GM19043 (cell line): ENCODE measurements at regions not wholly inside any gene's neighbourhood (a gene's known extent, or its start where the extent isn't known, plus 50 kb on each side); places are given as distances from the start of the nearest gene placed in this dataset.

Source experiments
- ATAC-seq: cut with Tn5 transposase; IDR thresholded peaks from one replicate; pipeline ENCODE4 v1.9.1; 2021; ENCODE audit warnings: low read depth; ENCODE audit not compliant: unreplicated experiment

- ATAC-seq, result no peak
Measured at GRCh38 chr7:67803789-67804188, 807.2 kb downstream of the TYW1 start.

DNA sequence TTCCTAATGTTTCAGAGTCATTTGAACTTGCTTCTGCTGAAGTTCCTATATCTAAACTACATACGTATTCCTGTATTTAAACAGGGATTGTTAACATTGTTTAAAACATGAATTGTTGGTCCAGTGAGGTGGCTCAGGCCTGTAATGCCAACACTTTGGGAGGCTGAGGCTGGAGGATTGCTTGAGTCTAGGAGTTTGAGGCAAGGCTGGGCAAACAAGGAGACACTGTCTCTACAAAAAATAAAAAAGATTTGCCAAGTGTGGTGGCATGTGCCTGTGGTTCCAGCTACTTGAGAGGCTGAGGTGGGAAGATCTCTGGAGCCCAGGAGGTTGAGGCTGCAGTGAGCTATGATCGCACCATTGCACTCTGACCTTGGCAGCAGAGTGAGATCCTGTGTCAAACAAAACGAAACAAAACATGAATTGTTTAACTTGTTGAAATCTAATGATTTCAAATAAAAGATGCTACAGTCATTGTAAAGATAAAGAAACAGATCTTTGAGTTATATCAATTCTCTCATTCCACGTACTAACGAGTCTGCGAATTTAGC lies 809.4 kb downstream of the TYW1 start:
- ATAC-seq, result no peak

- no peak for ATAC-seq
Measured at GRCh38 chr7:67807826-67808225, 811.2 kb downstream of the TYW1 start.

DNA sequence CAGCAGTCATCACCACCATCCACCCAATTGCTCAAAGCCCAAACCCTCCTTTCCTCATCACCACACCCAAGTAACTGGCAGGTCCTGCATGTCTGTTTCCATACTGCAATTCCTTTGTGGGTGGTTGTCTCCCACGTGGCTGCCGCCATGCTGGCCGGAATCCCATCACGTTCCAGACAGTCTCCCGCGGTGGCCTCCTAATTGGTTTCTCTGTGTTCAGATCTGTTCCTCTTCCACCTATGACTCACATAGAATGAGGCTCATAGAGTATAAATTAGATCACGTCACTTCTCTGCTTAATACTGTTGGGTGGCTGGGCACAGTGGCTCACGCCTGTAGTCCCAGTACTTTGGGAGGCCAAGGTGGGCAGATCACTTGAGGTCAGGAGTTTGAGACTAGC lies 813.0 kb downstream of the TYW1 start:
- ATAC-seq, result no peak

GRCh38 chr7:67813621-67814292 lies 817.1 kb downstream of the TYW1 start:
- ATAC-seq, result no peak

GRCh38 chr7:67817481-67817880 lies 820.8 kb downstream of the TYW1 start:
- ATAC-seq, result no peak

DNA sequence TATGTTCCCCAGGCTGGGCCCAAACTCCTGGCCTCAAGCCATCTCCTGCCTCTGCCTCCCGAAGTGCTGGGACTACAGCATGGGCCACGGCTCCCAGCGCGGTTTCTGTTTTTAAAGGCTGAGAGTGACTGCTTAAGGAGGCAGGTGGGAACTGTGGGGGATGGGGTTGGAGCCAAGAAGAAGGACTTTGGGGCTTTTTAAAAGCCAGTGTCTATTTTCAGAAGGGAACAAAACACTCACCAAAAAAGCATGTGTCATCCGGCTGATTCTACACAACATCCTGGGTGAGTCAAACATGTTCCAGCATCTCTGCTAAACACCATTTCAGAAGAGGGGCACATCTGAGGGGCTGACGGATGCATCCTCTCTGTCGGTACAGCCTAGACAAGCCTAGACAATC lies 824.5 kb downstream of the TYW1 start:
- ATAC-seq, result no peak

GRCh38 chr7:67823345-67823744 lies 826.7 kb downstream of the TYW1 start:
- no peak for ATAC-seq

GRCh38 chr7:67825356-67825755 lies 828.7 kb downstream of the TYW1 start:
- no peak for ATAC-seq

- ATAC-seq, result no peak
Measured at GRCh38 chr7:67841896-67842295, 845.3 kb downstream of the TYW1 start.

- ATAC-seq, result no peak
Measured at GRCh38 chr7:67842571-67842970, 845.9 kb downstream of the TYW1 start.

DNA sequence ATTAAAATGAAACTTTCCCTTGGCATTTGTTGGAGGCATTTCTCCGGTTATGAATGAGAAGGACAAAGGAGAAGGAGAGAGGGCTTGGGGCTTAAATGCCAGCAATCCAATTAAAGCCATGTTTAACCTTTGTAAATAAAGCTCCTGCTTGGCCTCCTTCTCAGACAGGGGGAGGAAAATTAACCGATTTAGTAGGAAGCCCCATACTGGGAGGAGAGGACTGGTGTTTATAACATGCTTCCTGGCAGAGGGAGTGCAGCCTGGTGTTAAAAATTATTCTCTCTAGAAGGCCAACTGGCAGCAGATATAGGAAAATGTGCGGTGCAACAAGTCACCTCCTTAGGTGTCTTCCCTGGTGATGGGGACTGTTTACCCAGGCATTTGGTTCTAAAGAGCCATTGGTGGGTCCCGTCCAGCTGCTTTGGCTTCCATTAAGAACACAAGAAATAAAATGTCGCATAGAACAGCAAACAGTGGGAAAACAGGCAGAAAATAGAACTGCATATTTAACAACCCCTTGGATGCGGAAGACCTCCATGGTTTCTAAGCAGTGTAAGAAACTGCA lies 846.5 kb downstream of the TYW1 start:
- no peak for ATAC-seq

GRCh38 chr7:67843615-67844014 lies 847.0 kb downstream of the TYW1 start:
- no peak for ATAC-seq

DNA sequence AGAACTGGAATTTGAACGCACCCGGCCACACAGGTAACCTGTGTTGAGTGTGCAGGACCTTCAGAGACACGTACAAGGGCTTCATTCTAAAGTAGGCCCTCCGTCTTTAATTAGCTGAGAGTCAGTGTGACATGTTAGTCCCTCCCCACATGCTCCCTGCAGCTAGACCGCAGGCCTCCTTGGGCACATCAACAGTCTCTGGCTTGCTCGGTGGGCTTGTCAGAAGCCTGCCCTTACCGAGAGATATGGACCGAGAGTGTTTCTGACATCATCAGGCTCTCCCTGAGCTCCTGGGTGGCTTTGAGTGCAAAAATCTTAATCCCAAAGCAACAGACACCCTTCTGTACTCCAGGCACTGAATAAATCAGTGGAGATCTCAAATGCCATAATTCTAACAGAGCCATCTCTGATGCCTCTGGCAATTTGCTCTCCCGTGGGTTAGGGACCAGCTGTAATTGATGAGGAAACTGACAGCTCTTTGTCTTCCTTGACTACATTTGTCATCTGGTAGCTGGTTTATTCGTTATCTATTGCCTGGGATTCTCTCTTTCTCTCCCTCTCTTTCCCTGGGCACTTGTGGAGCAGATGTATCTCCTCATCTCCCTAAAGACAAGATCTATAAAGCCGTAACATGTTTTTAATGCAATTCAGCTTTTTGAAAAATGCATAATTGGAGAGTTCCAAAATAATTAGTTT lies 850.6 kb downstream of the TYW1 start:
- no peak for ATAC-seq

GRCh38 chr7:67854221-67855178 lies 857.9 kb downstream of the TYW1 start:
- no peak for ATAC-seq

DNA sequence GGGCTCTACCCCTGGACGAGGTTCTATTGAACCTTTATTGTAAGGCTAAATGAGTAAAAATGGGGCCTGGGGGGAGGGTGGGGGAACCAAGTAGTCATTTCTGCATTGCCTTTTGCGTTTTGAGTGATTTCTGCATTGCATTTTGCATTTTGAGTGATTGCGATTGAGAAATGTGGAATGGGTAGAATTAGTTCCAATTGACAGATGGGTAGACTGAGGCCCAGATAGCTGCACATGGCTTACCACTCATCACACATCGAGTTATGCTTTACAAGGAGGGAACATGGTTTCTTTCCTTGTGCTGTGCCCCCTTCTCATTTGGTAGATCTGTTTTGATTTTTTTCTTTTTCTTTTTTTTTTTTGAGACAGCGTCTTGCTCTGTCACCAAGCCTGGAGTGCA lies 858.7 kb downstream of the TYW1 start:
- no peak for ATAC-seq

DNA sequence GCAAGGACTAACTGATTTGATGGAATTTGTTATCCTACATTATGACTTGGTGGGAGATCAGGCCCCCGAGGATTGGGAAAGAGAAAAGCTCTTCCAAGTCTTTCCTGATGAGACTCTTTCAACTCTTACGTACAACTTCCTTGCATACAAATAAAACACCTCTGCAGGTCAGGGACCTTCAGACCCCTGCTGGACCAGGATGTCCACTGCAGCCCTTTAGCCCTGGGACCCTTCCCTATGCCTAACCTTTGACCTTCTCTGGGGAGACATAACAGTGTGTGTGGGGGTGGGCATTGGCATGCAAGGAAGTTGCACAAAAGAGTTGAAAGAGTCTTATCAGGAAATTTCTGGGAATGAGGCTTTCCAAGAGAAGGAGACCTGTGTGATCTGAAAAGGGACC lies 859.4 kb downstream of the TYW1 start:
- ATAC-seq, result no peak

DNA sequence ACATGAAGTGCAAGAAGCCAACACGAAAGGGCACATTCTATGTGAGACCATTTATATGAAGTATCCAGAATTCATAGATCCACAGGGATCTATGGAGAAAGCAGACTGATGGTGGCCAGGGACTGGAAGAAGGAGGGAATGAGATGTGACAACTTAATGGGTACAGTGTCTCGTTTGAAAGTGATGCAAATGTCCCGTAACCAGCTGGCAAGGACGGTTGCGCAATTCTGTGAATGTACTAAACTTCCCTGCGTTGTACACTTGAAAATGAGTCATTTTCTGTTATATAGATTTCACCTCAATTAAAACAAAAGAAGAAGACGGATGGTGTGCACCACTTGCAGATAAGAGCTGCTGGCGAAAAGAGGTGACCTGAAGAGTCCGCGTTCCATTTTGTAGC lies 861.1 kb downstream of the TYW1 start:
- no peak for ATAC-seq

- no peak for ATAC-seq
Measured at GRCh38 chr7:67858931-67859330, 862.3 kb downstream of the TYW1 start.

DNA sequence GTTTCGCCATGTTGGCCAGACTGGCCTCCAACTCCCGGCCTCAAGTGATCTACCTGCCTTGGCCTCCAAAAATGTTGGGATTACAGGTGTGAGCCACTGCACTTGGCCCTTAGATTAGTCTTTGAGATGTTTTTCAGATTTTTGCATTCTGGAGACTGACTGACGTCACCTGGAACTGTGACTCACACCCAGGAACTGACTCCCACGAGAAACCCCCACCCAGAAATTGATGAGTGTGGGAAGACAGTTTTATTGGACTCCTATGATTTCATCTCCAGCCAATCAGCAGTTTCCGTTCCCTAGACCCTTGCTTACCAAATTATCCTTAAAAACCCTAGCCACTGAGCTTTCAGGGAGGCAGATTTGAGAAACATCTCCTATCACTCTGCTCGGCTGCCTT lies 867.3 kb downstream of the TYW1 start:
- ATAC-seq, result no peak

DNA sequence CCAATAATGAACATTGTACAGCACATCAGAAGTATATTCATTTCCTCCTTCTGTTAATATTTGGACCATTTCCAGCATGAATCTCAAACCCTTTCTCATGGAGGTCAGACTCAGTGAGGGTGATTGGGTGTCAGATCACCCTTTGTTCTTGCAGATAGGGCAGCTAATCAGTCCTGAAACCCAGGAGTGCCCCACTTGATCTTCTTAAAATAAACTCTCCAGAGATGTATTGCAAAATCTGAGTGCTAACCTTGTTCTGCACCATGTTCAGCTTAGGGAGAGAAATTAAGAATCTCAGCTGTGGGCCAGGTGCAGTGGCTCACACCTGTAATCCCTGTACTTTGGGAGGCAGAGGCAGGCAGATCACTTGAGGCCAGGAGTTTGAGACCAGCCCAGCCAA lies 869.4 kb downstream of the TYW1 start:
- ATAC-seq, result no peak
